Activated T-helper 1 cell treated with anti-CD3 and anti-CD28 coated beads, Interleukin-12 subunit alpha, Interleukin-12 subunit beta, Interleukin-2, Interleukin-4 antibody, amounts not matched to agents 30 ng/mL and 10 ng/mL and 1 ng/mL, durations not matched to agents 14 hours and 24 hours and 36 hours (primary cell): ENCODE measurements at regions not wholly inside any gene's neighbourhood (a gene's known extent, or its start where the extent isn't known, plus 50 kb on each side); places are given as distances from the start of the nearest gene placed in this dataset.

Experiments
- DNase-seq: peaks from one replicate; pipeline ENCODE4 v3.0.0; 2021; ENCODE audit warnings: low spot score
- H3K27ac Mint-ChIP-seq: one replicate; pipeline ENCODE4 v1.8.0; 2021; ENCODE audit warnings: mild to moderate bottlenecking, mixed read lengths
- H3K27me3 Mint-ChIP-seq: one replicate; pipeline ENCODE4 v1.8.0; 2022; ENCODE audit warnings: mild to moderate bottlenecking, moderate library complexity, mixed read lengths; ENCODE audit not compliant: insufficient read depth
- H3K36me3 Mint-ChIP-seq: one replicate; pipeline ENCODE4 v1.8.0; 2021; ENCODE audit warnings: low read depth, mixed read lengths
- H3K4me1 Mint-ChIP-seq: one replicate; pipeline ENCODE4 v1.8.0; 2021; ENCODE audit warnings: low read depth, mixed read lengths
- H3K4me3 Mint-ChIP-seq: one replicate; pipeline ENCODE4 v1.8.0; 2021; ENCODE audit warnings: mild to moderate bottlenecking, moderate library complexity, mixed read lengths
- H3K9me3 Mint-ChIP-seq: one replicate; pipeline ENCODE4 v1.8.0; 2021; ENCODE audit warnings: mixed read lengths
- intact Hi-C: fragments of 100-400 bp; cut with micrococcal nuclease; formaldehyde crosslinking; loops from one replicate; pipeline ENCODE4 v1.15.1; 2024

GRCh38 chr1:208850442-208850841 is 606.3 kb upstream of the PLXNA2 start:
- DNase-seq: no peak
- Mint-ChIP-seq H3K36me3 (no peaks in the 10 kb centered on the region), H3K9me3 (no peaks in the 10 kb centered on the region)

GRCh38 chr1:208851366-208851765 is 607.2 kb upstream of the PLXNA2 start:
- intact Hi-C loops: no loop called here
- no peak for DNase-seq
- Mint-ChIP-seq H3K27me3 (peaks cover 1% of the 10 kb centered on the region), H3K4me1 (no peaks in the 10 kb centered on the region), H3K9me3 (no peaks in the 10 kb centered on the region), H3K27ac (no peak overlapping the region), H3K36me3 (no peaks in the 10 kb centered on the region), H3K4me3 (no peak overlapping the region)

More at GRCh38 chr1:208850442-208850841, 606.3 kb upstream of the PLXNA2 start:
- Mint-ChIP-seq H3K27ac (no peak overlapping the region), H3K27me3 (peaks cover 1% of the 10 kb centered on the region), H3K4me3 (no peak overlapping the region), H3K4me1 (no peaks in the 10 kb centered on the region)
- intact Hi-C loops: no loop called here

GRCh38 chr1:208852911-208853310 is 608.7 kb upstream of the PLXNA2 start:
- Mint-ChIP-seq H3K27ac (no peak overlapping the region), H3K27me3 (peaks cover 1% of the 10 kb centered on the region), H3K4me3 (no peak overlapping the region), H3K36me3 (no peaks in the 10 kb centered on the region), H3K9me3 (no peaks in the 10 kb centered on the region), H3K4me1 (no peaks in the 10 kb centered on the region)
- intact Hi-C loops: no loop called here
- DNase-seq: no peak

GRCh38 chr1:208855403-208855802 is 611.2 kb upstream of the PLXNA2 start:
- DNase-seq: no peak
- Mint-ChIP-seq H3K9me3 (no peaks in the 10 kb centered on the region), H3K4me1 (no peaks in the 10 kb centered on the region), H3K36me3 (no peaks in the 10 kb centered on the region), H3K4me3 (no peak overlapping the region), H3K27ac (no peak overlapping the region), H3K27me3 (peaks cover 1% of the 10 kb centered on the region)
- intact Hi-C loops: no loop called here

GRCh38 chr1:208857465-208857864 is 613.3 kb upstream of the PLXNA2 start:
- Mint-ChIP-seq H3K36me3 (no peaks in the 10 kb centered on the region), H3K9me3 (no peaks in the 10 kb centered on the region), H3K4me1 (no peaks in the 10 kb centered on the region), H3K27ac (no peak overlapping the region), H3K4me3 (no peak overlapping the region), H3K27me3 (peaks cover 1% of the 10 kb centered on the region)
- no peak for DNase-seq
- intact Hi-C loops: no loop called here

GRCh38 chr1:208858738-208859137 is 614.6 kb upstream of the PLXNA2 start:
- Mint-ChIP-seq H3K27me3 (no peaks in the 10 kb centered on the region), H3K36me3 (no peaks in the 10 kb centered on the region), H3K27ac (no peak overlapping the region), H3K9me3 (no peaks in the 10 kb centered on the region), H3K4me3 (no peak overlapping the region), H3K4me1 (no peaks in the 10 kb centered on the region)
- DNase-seq: no peak
- intact Hi-C loops: no loop called here

- Mint-ChIP-seq H3K36me3 (no peaks in the 10 kb centered on the region), H3K4me3 (no peak overlapping the region)
Observed at GRCh38 chr1:208864366-208864965, 620.3 kb upstream of the PLXNA2 start.

GRCh38 chr1:208866386-208866955 is 622.3 kb upstream of the PLXNA2 start:
- no peaks in the 10 kb centered on the region for H3K9me3 Mint-ChIP-seq
- H3K4me1 Mint-ChIP-seq: no peaks in the 10 kb centered on the region
- peaks cover 3% of the 10 kb centered on the region for H3K27me3 Mint-ChIP-seq
- no peak overlapping the region for H3K4me3 Mint-ChIP-seq
- H3K36me3 Mint-ChIP-seq: no peaks in the 10 kb centered on the region
- intact Hi-C loops: no loop called here
- DNase-seq: no peak
- no peak overlapping the region for H3K27ac Mint-ChIP-seq

More at GRCh38 chr1:208864366-208864965, 620.3 kb upstream of the PLXNA2 start:
- Mint-ChIP-seq H3K27ac (no peak overlapping the region), H3K4me1 (no peaks in the 10 kb centered on the region), H3K27me3 (peaks cover 3% of the 10 kb centered on the region), H3K9me3 (no peaks in the 10 kb centered on the region)
- DNase-seq: no peak
- intact Hi-C loops: no loop called here

- no peaks in the 10 kb centered on the region for H3K4me1 Mint-ChIP-seq
- H3K27me3 Mint-ChIP-seq: peaks cover 3% of the 10 kb centered on the region
- H3K27ac Mint-ChIP-seq: no peak overlapping the region
- intact Hi-C loops: no loop called here
- H3K9me3 Mint-ChIP-seq: no peaks in the 10 kb centered on the region
- no peak for DNase-seq
- no peaks in the 10 kb centered on the region for H3K36me3 Mint-ChIP-seq
- no peak overlapping the region for H3K4me3 Mint-ChIP-seq
Observed at GRCh38 chr1:208868554-208868953, 624.4 kb upstream of the PLXNA2 start.

- no peaks in the 10 kb centered on the region for H3K27me3 Mint-ChIP-seq
- no peaks in the 10 kb centered on the region for H3K36me3 Mint-ChIP-seq
- no peak overlapping the region for H3K4me3 Mint-ChIP-seq
- H3K27ac Mint-ChIP-seq: no peak overlapping the region
- no peaks in the 10 kb centered on the region for H3K9me3 Mint-ChIP-seq
- H3K4me1 Mint-ChIP-seq: no peaks in the 10 kb centered on the region
- intact Hi-C loops: no loop called here
- DNase-seq: no peak
Observed at GRCh38 chr1:208874915-208875314, 630.7 kb upstream of the PLXNA2 start.

- Mint-ChIP-seq H3K4me1 (no peaks in the 10 kb centered on the region), H3K4me3 (no peak overlapping the region), H3K36me3 (no peaks in the 10 kb centered on the region), H3K9me3 (no peaks in the 10 kb centered on the region), H3K27ac (no peak overlapping the region), H3K27me3 (no peaks in the 10 kb centered on the region)
- intact Hi-C loops: no loop called here
- DNase-seq: no peak
Observed at GRCh38 chr1:208879022-208879421, 634.8 kb upstream of the PLXNA2 start.

GRCh38 chr1:208880433-208881100 is 636.4 kb upstream of the PLXNA2 start:
- Mint-ChIP-seq H3K9me3 (no peaks in the 10 kb centered on the region), H3K27ac (no peak overlapping the region), H3K27me3 (no peaks in the 10 kb centered on the region), H3K36me3 (no peaks in the 10 kb centered on the region), H3K4me1 (no peaks in the 10 kb centered on the region), H3K4me3 (no peak overlapping the region)
- DNase-seq: no peak
- intact Hi-C loops: no loop called here

GRCh38 chr1:208885060-208885459 is 640.9 kb upstream of the PLXNA2 start:
- no peak overlapping the region for H3K27ac Mint-ChIP-seq
- intact Hi-C loops: no loop called here
- no peaks in the 10 kb centered on the region for H3K36me3 Mint-ChIP-seq
- no peaks in the 10 kb centered on the region for H3K27me3 Mint-ChIP-seq
- no peaks in the 10 kb centered on the region for H3K9me3 Mint-ChIP-seq
- no peak for DNase-seq
- no peak overlapping the region for H3K4me3 Mint-ChIP-seq
- H3K4me1 Mint-ChIP-seq: no peaks in the 10 kb centered on the region
